Tibial nerve (tissue), 4 donors: ENCODE measurements at regions not wholly inside any gene's neighbourhood (a gene's known extent, or its start where the extent isn't known, plus 50 kb on each side); places are given as distances from the start of the nearest gene placed in this dataset.

Experiments used
- EP300 ChIP-seq, 2 donors: sonication (generic); formaldehyde crosslinking; IDR thresholded peaks; one replicate each; pipeline ENCODE4 v1.6.1; 2017; ENCODE audit warnings: antibody characterized with exemption in 2 of 2, mild to moderate bottlenecking in 1 of 2
- POLR2A ChIP-seq, 2 donors: fragments of 450-650 bp; IDR thresholded peaks; one replicate each; pipeline ENCODE4 v1.6.1; 2017; ENCODE audit warnings: antibody characterized with exemption in 2 of 2, mild to moderate bottlenecking in 2 of 2, moderate library complexity in 2 of 2
- TF ChIP-seq, protein P1 (sequence below), 5 experiments: fragments of 200-600 bp in 3 of 5; fragments of 450-650 bp in 2 of 5; sonication (generic) in 3 of 5; IDR thresholded peaks; one replicate each; pipeline ENCODE4 v1.5.1; 2016 to 2019; ENCODE audit warnings: antibody characterized with exemption in 5 of 5, mild to moderate bottlenecking in 3 of 5, moderate library complexity in 2 of 5

DNA sequence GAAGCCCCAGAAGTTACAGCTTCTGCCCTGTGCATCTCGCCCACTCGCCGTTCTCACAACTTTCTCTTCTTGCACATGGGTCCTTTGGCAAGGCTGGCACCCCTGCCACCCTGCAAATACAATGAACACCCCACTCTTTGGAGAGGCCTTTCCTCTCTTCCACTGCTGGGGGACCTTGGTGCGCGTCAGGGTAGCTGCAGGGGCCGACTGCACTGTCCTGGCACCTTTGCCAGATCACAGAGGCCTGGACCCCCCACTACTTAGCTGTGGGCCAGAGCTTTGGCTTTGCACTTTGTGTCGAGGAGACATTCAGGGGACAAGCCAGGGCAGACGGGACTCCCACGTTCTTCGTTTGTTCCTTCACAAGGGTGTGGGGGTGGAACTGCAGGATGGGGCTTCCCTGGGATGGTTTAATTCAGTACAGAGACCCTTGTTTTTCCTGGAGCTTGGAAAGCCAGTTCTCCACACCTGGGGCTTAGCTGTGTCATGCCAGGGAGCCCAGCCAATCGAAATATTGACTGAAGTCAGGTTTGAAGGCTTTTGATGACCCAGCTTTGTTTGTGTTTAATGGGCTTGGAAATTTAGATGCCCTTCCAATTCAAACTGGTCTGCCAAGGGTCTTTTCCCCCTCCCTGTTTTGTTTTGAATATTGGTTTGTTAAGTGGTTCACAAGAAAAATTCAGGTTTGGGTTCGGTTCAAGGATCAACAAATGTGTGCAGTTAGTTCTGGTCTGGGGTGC lies 256.1 kb upstream of the TLE3 start:
- TF ChIP-seq, protein P1, sequence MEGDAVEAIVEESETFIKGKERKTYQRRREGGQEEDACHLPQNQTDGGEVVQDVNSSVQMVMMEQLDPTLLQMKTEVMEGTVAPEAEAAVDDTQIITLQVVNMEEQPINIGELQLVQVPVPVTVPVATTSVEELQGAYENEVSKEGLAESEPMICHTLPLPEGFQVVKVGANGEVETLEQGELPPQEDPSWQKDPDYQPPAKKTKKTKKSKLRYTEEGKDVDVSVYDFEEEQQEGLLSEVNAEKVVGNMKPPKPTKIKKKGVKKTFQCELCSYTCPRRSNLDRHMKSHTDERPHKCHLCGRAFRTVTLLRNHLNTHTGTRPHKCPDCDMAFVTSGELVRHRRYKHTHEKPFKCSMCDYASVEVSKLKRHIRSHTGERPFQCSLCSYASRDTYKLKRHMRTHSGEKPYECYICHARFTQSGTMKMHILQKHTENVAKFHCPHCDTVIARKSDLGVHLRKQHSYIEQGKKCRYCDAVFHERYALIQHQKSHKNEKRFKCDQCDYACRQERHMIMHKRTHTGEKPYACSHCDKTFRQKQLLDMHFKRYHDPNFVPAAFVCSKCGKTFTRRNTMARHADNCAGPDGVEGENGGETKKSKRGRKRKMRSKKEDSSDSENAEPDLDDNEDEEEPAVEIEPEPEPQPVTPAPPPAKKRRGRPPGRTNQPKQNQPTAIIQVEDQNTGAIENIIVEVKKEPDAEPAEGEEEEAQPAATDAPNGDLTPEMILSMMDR (IDR thresholded peaks at IDR 0.05) = no peak
- TF ChIP-seq POLR2A (IDR thresholded peaks at IDR 0.05) (no peak), EP300 (IDR thresholded peaks at IDR 0.05) (no peak)
